HCT116 (cell line): ENCODE measurements at regions not wholly inside any gene's neighbourhood (a gene's known extent, or its start where the extent isn't known, plus 50 kb on each side); places are given as distances from the start of the nearest gene placed in this dataset.

Experiments used
- ATAC-seq: fragments of 200-7000 bp; cut with Tn5 transposase; 2 replicates; pipeline ENCODE4 v1.9.1; 2020; ENCODE audit warnings: mild to moderate bottlenecking, moderate library complexity
- BruUV-seq: library from RNA; stranded (reverse); fragments of 400-500 nt; replicated peaks from 2 replicates; lab custom pipeline; 2021; lab: Mats Ljungman, UMichigan
- CTCF ChIA-PET: fragments of 300-600 bp; sonication (Branson Sonifier 250); formaldehyde crosslinking; loops from one replicate; lab custom pipeline; 2021; ENCODE audit warnings: antibody characterized with exemption; lab: Charles Lee
- POLR2A ChIA-PET: fragments of 300-600, 350-600 bp; sonication (Branson Sonifier 250); formaldehyde crosslinking; loops from one replicate; lab custom pipeline; 2021; ENCODE audit warnings: antibody characterized with exemption; lab: Charles Lee
- RAD21 ChIA-PET, 2 experiments: fragments of 300-600 bp; sonication (Branson Sonifier 250); formaldehyde crosslinking; loops; one replicate each; lab custom pipeline; 2023; ENCODE audit warnings: low total read pairs in 2 of 2; ENCODE audit not compliant: uncharacterized antibody in 2 of 2, unreplicated experiment in 2 of 2, low non-redundant PET in 1 of 2; lab: Charles Lee
- DNase-seq: peaks from one replicate; pipeline ENCODE4 v3.0.0-alpha.2; 2010; ENCODE audit warnings: low read depth, low spot score
- H2AFZ ChIP-seq: fragments of 200-600 bp; shearing (Covaris generic), sonication (generic); 2 replicates; pipeline ENCODE4 v1.6.1; 2017; ENCODE audit warnings: low read depth, mixed run types, mixed read lengths, antibody characterized with exemption, low read length; ENCODE audit not compliant: poor library complexity, severe bottlenecking
- H3K27ac ChIP-seq: 2 replicates; pipeline ENCODE4 v1.5.1; 2012; ENCODE audit warnings: low read depth, low read length
- H3K27me3 ChIP-seq: fragments of 200-600 bp; sonication (generic); 2 replicates; pipeline ENCODE4 v1.6.1; 2016; ENCODE audit warnings: mixed run types, low read length, mixed read lengths; ENCODE audit not compliant: insufficient read depth
- H3K36me3 ChIP-seq, 2 experiments: fragments of 200-500 bp in 1 of 2; fragments of 200-600 bp in 1 of 2; sonication (Bioruptor generic) in 1 of 2; sonication (generic) in 1 of 2; 2 replicates each; pipeline versions ENCODE4 v1.5.1 to v1.6.1; 2014 to 2016; ENCODE audit warnings: low read length in 2 of 2, inconsistent platforms in 1 of 2, mixed read lengths in 1 of 2, mixed run types in 1 of 2; ENCODE audit not compliant: insufficient read depth in 2 of 2, control insufficient read depth in 1 of 2
- H3K4me1 ChIP-seq, 2 experiments: fragments of 200-600 bp in 1 of 2; sonication (generic) in 1 of 2; 2 replicates each; pipeline versions ENCODE4 v1.5.1 to v1.6.1; 2012 to 2017; ENCODE audit warnings: low read length in 2 of 2, inconsistent platforms in 1 of 2, mild to moderate bottlenecking in 1 of 2, mixed read lengths in 1 of 2, mixed run types in 1 of 2, moderate library complexity in 1 of 2; ENCODE audit not compliant: insufficient read depth in 2 of 2, control insufficient read depth in 1 of 2
- H3K4me2 ChIP-seq: fragments of 200-600 bp; sonication (generic); 2 replicates; pipeline ENCODE4 v1.6.1; 2017; ENCODE audit warnings: mixed run types, low read length, mixed read lengths
- H3K4me3 ChIP-seq, 2 experiments: fragments of 200-600 bp in 1 of 2; sonication (generic) in 1 of 2; replicated peaks in 1 of 2; 2 replicates each; pipeline ENCODE4 v1.5.1; 2011 to 2016; ENCODE audit warnings: low read length in 2 of 2, control low read depth in 1 of 2, low read depth in 1 of 2, mild to moderate bottlenecking in 1 of 2, mixed read lengths in 1 of 2, mixed run types in 1 of 2
- H3K79me2 ChIP-seq: fragments of 200-600 bp; sonication (generic); 2 replicates; pipeline ENCODE4 v1.6.1; 2017; ENCODE audit warnings: mild to moderate bottlenecking, mixed run types, low read length, moderate library complexity, mixed read lengths; ENCODE audit not compliant: insufficient read depth
- H3K9ac ChIP-seq: fragments of 200-600 bp; sonication (generic); 2 replicates; pipeline ENCODE4 v1.6.1; 2016; ENCODE audit warnings: low read length, mixed read lengths
- H3K9me2 ChIP-seq: fragments of 200-600 bp; sonication (generic), shearing (Covaris generic); 2 replicates; pipeline ENCODE4 v1.6.1; 2017; ENCODE audit warnings: mixed run types, mild to moderate bottlenecking, moderate library complexity; ENCODE audit not compliant: insufficient read depth
- H3K9me3 ChIP-seq, 2 experiments: fragments of 200-500 bp in 1 of 2; fragments of 200-600 bp in 1 of 2; sonication (Bioruptor generic) in 1 of 2; sonication (generic) in 1 of 2; 2 replicates each; pipeline ENCODE4 v1.6.1; 2014 to 2017; ENCODE audit warnings: low read length in 2 of 2, mixed read lengths in 2 of 2, inconsistent platforms in 1 of 2, low read depth in 1 of 2, mild to moderate bottlenecking in 1 of 2, mixed run types in 1 of 2, moderate library complexity in 1 of 2; ENCODE audit not compliant: control insufficient read depth in 1 of 2, insufficient read depth in 1 of 2
- H4K20me1 ChIP-seq: fragments of 200-600 bp; sonication (generic), shearing (Covaris generic); 2 replicates; pipeline ENCODE4 v1.6.1; 2017; ENCODE audit warnings: mixed run types, mild to moderate bottlenecking, moderate library complexity; ENCODE audit not compliant: insufficient read depth
- CBX3 ChIP-seq: IDR thresholded peaks from 2 replicates; pipeline ENCODE4 v1.6.1; 2012; ENCODE audit warnings: low read depth
- EGR1 ChIP-seq: IDR thresholded peaks from 2 replicates; pipeline ENCODE4 v1.6.1; 2012; ENCODE audit warnings: low read depth
- EZH2 ChIP-seq: fragments of 200-600 bp; sonication (generic); IDR thresholded peaks from 2 replicates; pipeline ENCODE4 v1.6.1; 2017; ENCODE audit warnings: antibody characterized with exemption, mixed run types
- EZH2phosphoT487 ChIP-seq: fragments of 200-600 bp; IDR thresholded peaks from 2 replicates; pipeline ENCODE4 v1.6.1; 2018; ENCODE audit warnings: antibody characterized with exemption, borderline replicate concordance
- FOSL1 ChIP-seq: IDR thresholded peaks from 2 replicates; pipeline ENCODE4 v1.6.1; 2012; ENCODE audit warnings: low read depth
- MAX ChIP-seq: IDR thresholded peaks from 2 replicates; pipeline ENCODE4 v1.6.1; 2012
- POLR2A ChIP-seq: IDR thresholded peaks from 2 replicates; pipeline ENCODE4 v1.7.0; 2011; ENCODE audit warnings: borderline replicate concordance; ENCODE audit not compliant: insufficient read depth, insufficient read length; ENCODE audit errors: extremely low read depth
- POLR2AphosphoS5 ChIP-seq: IDR thresholded peaks from 2 replicates; pipeline ENCODE4 v1.6.1; 2011; ENCODE audit warnings: mild to moderate bottlenecking, low read depth, low read length, moderate library complexity
- SP1 ChIP-seq: IDR thresholded peaks from 2 replicates; pipeline ENCODE4 v1.6.1; 2012; ENCODE audit warnings: low read depth
- ZFX ChIP-seq: fragments of 450-650 bp; IDR thresholded peaks from 2 replicates; pipeline ENCODE4 v1.6.1; 2017
- ZNF274 ChIP-seq: fragments of 200-500 bp; sonication (Bioruptor generic); IDR thresholded peaks from 2 replicates; pipeline ENCODE4 v1.6.1; 2014; ENCODE audit warnings: mild to moderate bottlenecking, low read depth, low read length, inconsistent platforms
- intact Hi-C: fragments of 100-400 bp; cut with micrococcal nuclease; formaldehyde crosslinking; loops from 2 replicates; pipeline ENCODE4 v1.10.0; 2022
- TF ChIP-seq, protein P1 (sequence below), 3 experiments: fragments of 200-600 bp in 1 of 3; sonication (generic) in 1 of 3; IDR thresholded peaks in 2 of 3; conservative IDR thresholded peaks in 1 of 3; 2 replicates each; pipeline ENCODE4 v1.5.1; 2012 to 2017; ENCODE audit warnings: low read depth in 2 of 3, low read length in 2 of 3, antibody characterized with exemption in 1 of 3, borderline replicate concordance in 1 of 3, control low read depth in 1 of 3, mild to moderate bottlenecking in 1 of 3, mixed read lengths in 1 of 3, mixed run types in 1 of 3, moderate library complexity in 1 of 3; ENCODE audit not compliant: insufficient read depth in 1 of 3
- TF ChIP-seq, protein P2 (sequence below): IDR thresholded peaks from 2 replicates; pipeline ENCODE4 v1.6.1; 2011; ENCODE audit warnings: mild to moderate bottlenecking, low read length, moderate library complexity; ENCODE audit not compliant: insufficient replicate concordance; ENCODE audit errors: extremely low read depth

- no peak overlapping the region for H3K27ac ChIP-seq
- no peaks in the 10 kb centered on the region for H3K27me3 ChIP-seq
- H3K9me3 ChIP-seq, result no peaks in the 10 kb centered on the region
- no peaks in the 10 kb centered on the region for H3K36me3 ChIP-seq
- no peak overlapping the region for H2AFZ ChIP-seq
- no peak overlapping the region for H3K4me3 ChIP-seq
- ChIA-PET POLR2A (no interaction called here), CTCF (no interaction called here), RAD21 (no interaction called here)
- no peaks in the 10 kb centered on the region for H3K79me2 ChIP-seq
- intact Hi-C loops, result no loop called here
- no peak overlapping the region for H3K9ac ChIP-seq
- no peak for ATAC-seq
- no peak for TF ChIP-seq SP1
- TF ChIP-seq MAX, result no peak
- TF ChIP-seq ZNF274, result no peak
- TF ChIP-seq EZH2, result no peak
- TF ChIP-seq, protein P1, sequence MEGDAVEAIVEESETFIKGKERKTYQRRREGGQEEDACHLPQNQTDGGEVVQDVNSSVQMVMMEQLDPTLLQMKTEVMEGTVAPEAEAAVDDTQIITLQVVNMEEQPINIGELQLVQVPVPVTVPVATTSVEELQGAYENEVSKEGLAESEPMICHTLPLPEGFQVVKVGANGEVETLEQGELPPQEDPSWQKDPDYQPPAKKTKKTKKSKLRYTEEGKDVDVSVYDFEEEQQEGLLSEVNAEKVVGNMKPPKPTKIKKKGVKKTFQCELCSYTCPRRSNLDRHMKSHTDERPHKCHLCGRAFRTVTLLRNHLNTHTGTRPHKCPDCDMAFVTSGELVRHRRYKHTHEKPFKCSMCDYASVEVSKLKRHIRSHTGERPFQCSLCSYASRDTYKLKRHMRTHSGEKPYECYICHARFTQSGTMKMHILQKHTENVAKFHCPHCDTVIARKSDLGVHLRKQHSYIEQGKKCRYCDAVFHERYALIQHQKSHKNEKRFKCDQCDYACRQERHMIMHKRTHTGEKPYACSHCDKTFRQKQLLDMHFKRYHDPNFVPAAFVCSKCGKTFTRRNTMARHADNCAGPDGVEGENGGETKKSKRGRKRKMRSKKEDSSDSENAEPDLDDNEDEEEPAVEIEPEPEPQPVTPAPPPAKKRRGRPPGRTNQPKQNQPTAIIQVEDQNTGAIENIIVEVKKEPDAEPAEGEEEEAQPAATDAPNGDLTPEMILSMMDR (IDR thresholded peaks at IDR 0.05 in 2 of 3, conservative IDR thresholded peaks at IDR 0.05 in 1 of 3; ENCODE audit: borderline replicate concordance in 1 of 3, insufficient read depth in 1 of 3, low read depth in 2 of 3, low read length in 2 of 3), result no peak
- TF ChIP-seq, protein P2, sequence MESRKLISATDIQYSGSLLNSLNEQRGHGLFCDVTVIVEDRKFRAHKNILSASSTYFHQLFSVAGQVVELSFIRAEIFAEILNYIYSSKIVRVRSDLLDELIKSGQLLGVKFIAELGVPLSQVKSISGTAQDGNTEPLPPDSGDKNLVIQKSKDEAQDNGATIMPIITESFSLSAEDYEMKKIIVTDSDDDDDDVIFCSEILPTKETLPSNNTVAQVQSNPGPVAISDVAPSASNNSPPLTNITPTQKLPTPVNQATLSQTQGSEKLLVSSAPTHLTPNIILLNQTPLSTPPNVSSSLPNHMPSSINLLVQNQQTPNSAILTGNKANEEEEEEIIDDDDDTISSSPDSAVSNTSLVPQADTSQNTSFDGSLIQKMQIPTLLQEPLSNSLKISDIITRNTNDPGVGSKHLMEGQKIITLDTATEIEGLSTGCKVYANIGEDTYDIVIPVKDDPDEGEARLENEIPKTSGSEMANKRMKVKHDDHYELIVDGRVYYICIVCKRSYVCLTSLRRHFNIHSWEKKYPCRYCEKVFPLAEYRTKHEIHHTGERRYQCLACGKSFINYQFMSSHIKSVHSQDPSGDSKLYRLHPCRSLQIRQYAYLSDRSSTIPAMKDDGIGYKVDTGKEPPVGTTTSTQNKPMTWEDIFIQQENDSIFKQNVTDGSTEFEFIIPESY, result no peak
- no peak for TF ChIP-seq FOSL1
- no peak for TF ChIP-seq POLR2AphosphoS5
- no peak for TF ChIP-seq EGR1
- no peak for TF ChIP-seq ZFX
- no peak for TF ChIP-seq CBX3
- TF ChIP-seq EZH2phosphoT487, result no peak
- no peak for TF ChIP-seq POLR2A
- BruUV-seq, result no TSS peak
- no peak overlapping the region for H3K4me2 ChIP-seq
- H3K9me2 ChIP-seq, result no peaks in the 10 kb centered on the region
- no peaks in the 10 kb centered on the region for H4K20me1 ChIP-seq
- H3K4me1 ChIP-seq, result no peaks in the 10 kb centered on the region
- DNase-seq, result no peak
These were observed 49.9 kb upstream of the KLF13 start for GRCh38 chr15:31276596-31277298.
